GM12801 (cell line): ENCODE measurements at regions not wholly inside any gene's neighbourhood (a gene's known extent, or its start where the extent isn't known, plus 50 kb on each side); places are given as distances from the start of the nearest gene placed in this dataset.

Experiments used
- CTCF ChIP-seq: IDR thresholded peaks from one replicate; pipeline ENCODE4 v1.5.1; 2011; ENCODE audit warnings: control low read depth; ENCODE audit not compliant: insufficient read length; ENCODE audit errors: extremely low read depth

- TF ChIP-seq CTCF: no peak
These were observed 459.9 kb downstream of the RAP2B start for GRCh38 chr3:153621953-153622352.

- TF ChIP-seq CTCF: no peak
These were observed 461.8 kb downstream of the RAP2B start for GRCh38 chr3:153623834-153624233.

- no peak for TF ChIP-seq CTCF
These were observed 462.4 kb downstream of the RAP2B start for GRCh38 chr3:153624310-153625030.

GRCh38 chr3:153625506-153625905, 463.5 kb downstream of the RAP2B start:
- TF ChIP-seq CTCF: no peak

- TF ChIP-seq CTCF: no peak
These were observed 464.1 kb downstream of the RAP2B start for GRCh38 chr3:153626158-153626557.

- TF ChIP-seq CTCF: no peak
These were observed 466.6 kb downstream of the RAP2B start for GRCh38 chr3:153628591-153628990.

GRCh38 chr3:153629148-153629547, 467.1 kb downstream of the RAP2B start:
- no peak for TF ChIP-seq CTCF
